Ovary (tissue), 7 donors: ENCODE measurements at regions not wholly inside any gene's neighbourhood (a gene's known extent, or its start where the extent isn't known, plus 50 kb on each side); places are given as distances from the start of the nearest gene placed in this dataset.

Source experiments
- DNase-seq, 5 donors: peaks; one replicate each; pipeline ENCODE4 v3.0.0-alpha.2; 2019 to 2020
- H3K27ac ChIP-seq, 2 donors: fragments of 200-600 bp; one replicate each; pipeline versions ENCODE4 v1.5.1 to v1.8.0; 2019 to 2022
- H3K27me3 ChIP-seq: fragments of 200-600 bp; one replicate; pipeline ENCODE4 v1.8.0; 2022
- H3K36me3 ChIP-seq: fragments of 200-600 bp; sonication (generic); one replicate; pipeline ENCODE4 v1.5.1; 2019
- H3K4me1 ChIP-seq: one replicate; pipeline ENCODE4 v1.8.1; 2013; ENCODE audit warnings: mild to moderate bottlenecking, moderate library complexity; ENCODE audit not compliant: insufficient read depth
- H3K4me3 ChIP-seq: fragments of 200-600 bp; sonication (generic); one replicate; pipeline ENCODE4 v1.5.1; 2017
- H3K9me3 ChIP-seq, 2 donors: fragments of 200-600 bp in 1 of 2; sonication (generic) in 1 of 2; one replicate each; pipeline versions ENCODE4 v1.5.1 to v1.8.1; 2013 to 2019; ENCODE audit warnings: mild to moderate bottlenecking in 1 of 2, moderate library complexity in 1 of 2
- CTCF ChIP-seq, 3 donors: fragments of 450-650 bp in 2 of 3; fragments of 200-600 bp in 1 of 3; IDR thresholded peaks; one replicate each; pipeline versions ENCODE4 v1.5.1 to v1.8.0; 2016 to 2022; ENCODE audit warnings: antibody characterized with exemption in 3 of 3, mild to moderate bottlenecking in 1 of 3
- EP300 ChIP-seq: sonication (generic); formaldehyde crosslinking; IDR thresholded peaks from one replicate; pipeline ENCODE4 v1.6.1; 2017; ENCODE audit warnings: antibody characterized with exemption
- POLR2A ChIP-seq: fragments of 450-650 bp; IDR thresholded peaks from one replicate; pipeline ENCODE4 v1.6.1; 2017; ENCODE audit warnings: antibody characterized with exemption, mild to moderate bottlenecking, moderate library complexity
- WGBS, 3 donors: extraction: QIAGEN DNeasy Blood & Tissue Kit in 1 of 3; methylation state at CpG; one replicate each; pipeline versions ENCODE4 v1.1.5 to v1.1.7; 2013 to 2017; 5-methylcytosine and 5-hydroxymethylcytosine counted together
- intact Hi-C, 4 donors: fragments of 100-400 bp; cut with DNase I; formaldehyde crosslinking; loops; one replicate each; pipeline versions ENCODE4 v1.11.0 to v1.15.1; 2022 to 2023
- donor health status: DM: no; HTN: no; CAD: no; lungs with moderate emphysema.
- donor health status: DM: no; HTN: no; CAD: no.
- donor health status: Bipolar disorder and iron deficiency.
- donor health status: DM: no; HTN: no; CAD: no.
- donor health status: DM: yes; HTN: yes; CAD: no.

- TF ChIP-seq EP300 (no peak), POLR2A (no peak), CTCF (IDR thresholded peaks at IDR 0.05) (no peak)
- Histone ChIP-seq H3K27ac (no peak overlapping the region), H3K27me3 (no peaks in the 10 kb centered on the region), H3K9me3 (no peaks in the 10 kb centered on the region), H3K4me1 (peaks cover 5% of the 10 kb centered on the region), H3K4me3 (no peak overlapping the region), H3K36me3 (no peaks in the 10 kb centered on the region)
- no peak for DNase-seq
- intact Hi-C loops: no loop called here
- 64 to 69% (median 68%) methylated on average over 11 of the region's 11 CpGs for WGBS, 3 donors
Observed at GRCh38 chr20:10927936-10928840, 254.4 kb upstream of the JAG1 start.

GRCh38 chr20:10928841-10929421, 255.1 kb upstream of the JAG1 start:
- H3K27me3 ChIP-seq: no peaks in the 10 kb centered on the region
- DNase-seq: no peak
- no peak for TF ChIP-seq CTCF (IDR thresholded peaks at IDR 0.05)
- no peak for TF ChIP-seq POLR2A
- no peak for TF ChIP-seq EP300
- 47 to 50% (median 47%) methylated on average over 2 of the region's 2 CpGs for WGBS, 3 donors
- no peak overlapping the region for H3K27ac ChIP-seq
- H3K4me3 ChIP-seq: no peak overlapping the region
- H3K4me1 ChIP-seq: peaks cover 5% of the 10 kb centered on the region
- no peaks in the 10 kb centered on the region for H3K36me3 ChIP-seq
- intact Hi-C loops: no loop called here
- H3K9me3 ChIP-seq: no peaks in the 10 kb centered on the region

GRCh38 chr20:10935658-10936402, 262.0 kb upstream of the JAG1 start:
- H3K27ac ChIP-seq: no peak overlapping the region
- H3K27me3 ChIP-seq: no peaks in the 10 kb centered on the region
- 51 to 62% (median 61%) methylated on average over 5 of the region's 5 CpGs for WGBS, 3 donors
- DNase-seq: no peak
- H3K36me3 ChIP-seq: no peaks in the 10 kb centered on the region
- intact Hi-C loops: no loop called here
- H3K4me1 ChIP-seq: no peaks in the 10 kb centered on the region
- H3K9me3 ChIP-seq: no peaks in the 10 kb centered on the region
- no peak overlapping the region for H3K4me3 ChIP-seq
- TF ChIP-seq POLR2A (no peak), EP300 (no peak), CTCF (IDR thresholded peaks at IDR 0.05) (no peak)

- Histone ChIP-seq H3K27ac (no peak overlapping the region), H3K4me1 (no peaks in the 10 kb centered on the region), H3K36me3 (no peaks in the 10 kb centered on the region), H3K27me3 (no peaks in the 10 kb centered on the region), H3K9me3 (no peaks in the 10 kb centered on the region), H3K4me3 (no peak overlapping the region)
- WGBS, 3 donors: 91 to 100% (median 93%) methylated on average over 2 of the region's 2 CpGs
- DNase-seq: no peak
- TF ChIP-seq CTCF (IDR thresholded peaks at IDR 0.05) (no peak), EP300 (no peak), POLR2A (no peak)
- intact Hi-C loops: no loop called here
Observed at GRCh38 chr20:10936786-10937185, 263.0 kb upstream of the JAG1 start.
